H1 (cell line): ENCODE measurements at regions not wholly inside any gene's neighbourhood (a gene's known extent, or its start where the extent isn't known, plus 50 kb on each side); places are given as distances from the start of the nearest gene placed in this dataset.

Experiments used
- CTCF ChIA-PET: fragments of 300-600 bp; sonication (Branson Sonifier 250); formaldehyde crosslinking; loops from one replicate; lab custom pipeline; 2021; ENCODE audit not compliant: partially characterized antibody; lab: Charles Lee
- POLR2A ChIA-PET: fragments of 300-600 bp; sonication (Branson Sonifier 250); formaldehyde crosslinking; loops from one replicate; lab custom pipeline; 2021; ENCODE audit warnings: inconsistent platforms; ENCODE audit not compliant: partially characterized antibody; lab: Charles Lee
- DNase-seq, 2 experiments: peaks; one replicate each; pipeline versions ENCODE4 v3.0.0 to v3.0.0-alpha.2; 2010 to 2022; ENCODE audit warnings: low spot score in 2 of 2, low read depth in 1 of 2, mixed read lengths in 1 of 2
- FAIRE-seq: peaks from 2 replicates; lab custom pipeline; 2011; peaks lifted over from hg19 to GRCh38; lab: Jason Lieb, UNC
- H2AFZ ChIP-seq: 2 replicates; pipeline ENCODE4 v1.8.1; 2012; ENCODE audit warnings: low read length, inconsistent platforms
- H2AK5ac ChIP-seq: 2 replicates; pipeline ENCODE4 v1.6.1; 2013; ENCODE audit warnings: low read depth, low read length
- H2BK120ac ChIP-seq: replicated peaks from 2 replicates; pipeline ENCODE3; 2013; ENCODE audit warnings: low read depth, low read length, inconsistent platforms
- H2BK12ac ChIP-seq: 2 replicates; pipeline ENCODE4 v1.6.1; 2013; ENCODE audit warnings: low read depth, low read length
- H2BK15ac ChIP-seq: 2 replicates; pipeline ENCODE4 v1.6.1; 2013; ENCODE audit warnings: low read length
- H2BK20ac ChIP-seq: 2 replicates; pipeline ENCODE4 v1.6.1; 2013; ENCODE audit warnings: low read length
- H2BK5ac ChIP-seq: 2 replicates; pipeline ENCODE4 v1.6.1; 2013; ENCODE audit warnings: low read depth, low read length
- H3K14ac ChIP-seq: 2 replicates; pipeline ENCODE4 v1.6.1; 2013; ENCODE audit warnings: inconsistent platforms; ENCODE audit not compliant: insufficient read length
- H3K18ac ChIP-seq: 2 replicates; pipeline ENCODE4 v1.6.1; 2013; ENCODE audit warnings: low read length; ENCODE audit errors: extremely low read depth
- H3K23ac ChIP-seq: 2 replicates; pipeline ENCODE4 v1.6.1; 2013; ENCODE audit warnings: inconsistent platforms; ENCODE audit not compliant: insufficient read length
- H3K23me2 ChIP-seq: 2 replicates; pipeline ENCODE4 v1.6.1; 2013; ENCODE audit warnings: low read depth, low read length
- H3K27ac ChIP-seq: 2 replicates; pipeline ENCODE4 v1.6.1; 2011; ENCODE audit warnings: low read depth, low read length, inconsistent platforms
- H3K27me3 ChIP-seq, 4 experiments: replicated peaks in 1 of 4; 1 replicate in 1 of 4; 2 replicates in 3 of 4; pipeline versions ENCODE4 v1.6.1 to v1.8.1; 2011 to 2013; ENCODE audit warnings: low read length in 3 of 4, mild to moderate bottlenecking in 3 of 4, inconsistent platforms in 2 of 4, mixed read lengths in 2 of 4, moderate library complexity in 1 of 4; ENCODE audit not compliant: control insufficient read depth in 3 of 4, insufficient read depth in 3 of 4; ENCODE audit errors: extremely low read depth in 1 of 4
- H3K36me3 ChIP-seq, 4 experiments: 2 replicates each; pipeline versions ENCODE4 v1.6.1 to v1.8.1; 2011 to 2013; ENCODE audit warnings: mild to moderate bottlenecking in 4 of 4, low read length in 3 of 4, moderate library complexity in 2 of 4, control low read depth in 1 of 4, inconsistent platforms in 1 of 4; ENCODE audit not compliant: insufficient read depth in 4 of 4, control insufficient read depth in 2 of 4
- H3K4ac ChIP-seq: replicated peaks from 2 replicates; pipeline ENCODE3; 2013; ENCODE audit warnings: low read length, low read depth, mixed read lengths, inconsistent platforms; ENCODE audit not compliant: insufficient read length
- H3K4me1 ChIP-seq, 4 experiments: replicated peaks in 1 of 4; 1 replicate in 1 of 4; 2 replicates in 3 of 4; pipeline versions ENCODE4 v1.6.1 to v1.8.1; 2011 to 2013; ENCODE audit warnings: low read length in 3 of 4, inconsistent platforms in 2 of 4, mixed read lengths in 1 of 4; ENCODE audit not compliant: insufficient read depth in 4 of 4, control insufficient read depth in 3 of 4
- H3K4me2 ChIP-seq, 2 experiments: 2 replicates each; pipeline versions ENCODE4 v1.6.1 to v1.8.1; 2011 to 2013; ENCODE audit warnings: low read depth in 2 of 2, low read length in 2 of 2, control low read depth in 1 of 2, inconsistent platforms in 1 of 2, mild to moderate bottlenecking in 1 of 2; ENCODE audit not compliant: insufficient read depth in 1 of 2
- H3K4me3 ChIP-seq, 4 experiments: fragments of 200-600, 300-600 bp in 1 of 4; sonication (generic), shearing (Covaris generic), sonication (Bioruptor Twin) in 1 of 4; 2 replicates each; pipeline versions ENCODE4 v1.5.1 to v1.8.1; 2011 to 2016; ENCODE audit warnings: low read length in 4 of 4, low read depth in 3 of 4, control low read depth in 2 of 4, inconsistent platforms in 2 of 4, mild to moderate bottlenecking in 2 of 4, mixed read lengths in 1 of 4, moderate library complexity in 1 of 4; ENCODE audit not compliant: insufficient read depth in 2 of 4; ENCODE audit errors: extremely low read depth in 1 of 4
- H3K56ac ChIP-seq: replicated peaks from 2 replicates; pipeline ENCODE3; 2013; ENCODE audit warnings: low read depth, mild to moderate bottlenecking, mixed read lengths, low read length, inconsistent platforms; ENCODE audit not compliant: insufficient read length
- H3K79me1 ChIP-seq: 2 replicates; pipeline ENCODE4 v1.6.1; 2013; ENCODE audit warnings: low read depth, low read length, control low read depth
- H3K79me2 ChIP-seq, 2 experiments: 2 replicates each; pipeline versions ENCODE4 v1.6.1 to v1.8.1; 2012 to 2013; ENCODE audit warnings: low read length in 2 of 2, mild to moderate bottlenecking in 2 of 2, inconsistent platforms in 1 of 2; ENCODE audit not compliant: insufficient read depth in 2 of 2, control insufficient read depth in 1 of 2
- H3K9ac ChIP-seq, 4 experiments: replicated peaks in 1 of 4; 1 replicate in 1 of 4; 2 replicates in 3 of 4; pipeline versions ENCODE4 v1.6.1 to v1.8.1; 2011 to 2013; ENCODE audit warnings: low read depth in 3 of 4, low read length in 3 of 4, control low read depth in 2 of 4, mild to moderate bottlenecking in 2 of 4, moderate library complexity in 2 of 4, inconsistent platforms in 1 of 4; ENCODE audit errors: extremely low read depth in 1 of 4
- H3K9me3 ChIP-seq, 2 experiments: 2 replicates each; pipeline versions ENCODE4 v1.6.1 to v1.8.1; 2012 to 2013; ENCODE audit warnings: mild to moderate bottlenecking in 2 of 2, moderate library complexity in 2 of 2, control low read depth in 1 of 2, inconsistent platforms in 1 of 2, low read depth in 1 of 2, low read length in 1 of 2, mixed read lengths in 1 of 2; ENCODE audit not compliant: insufficient read depth in 2 of 2
- H4K20me1 ChIP-seq, 2 experiments: replicated peaks in 1 of 2; 2 replicates each; pipeline versions ENCODE3 to v1.8.1; 2011 to 2013; ENCODE audit warnings: inconsistent platforms in 2 of 2, low read length in 2 of 2, mild to moderate bottlenecking in 1 of 2; ENCODE audit not compliant: insufficient read depth in 2 of 2, control insufficient read depth in 1 of 2
- H4K5ac ChIP-seq: 2 replicates; pipeline ENCODE4 v1.6.1; 2013; ENCODE audit warnings: low read length, low read depth, mixed read lengths, inconsistent platforms; ENCODE audit not compliant: insufficient read length
- H4K8ac ChIP-seq: 2 replicates; pipeline ENCODE4 v1.8.0; 2013; ENCODE audit warnings: mild to moderate bottlenecking, moderate library complexity, low read length, inconsistent platforms; ENCODE audit not compliant: insufficient read depth; ENCODE audit errors: extremely low read depth
- H4K91ac ChIP-seq: replicated peaks from 2 replicates; pipeline ENCODE3; 2013; ENCODE audit warnings: low read length, mixed read lengths, inconsistent platforms; ENCODE audit not compliant: insufficient read length
- MAFK ChIP-seq: IDR thresholded peaks from 2 replicates; pipeline ENCODE4 v1.6.1; 2012; ENCODE audit warnings: low read depth, mild to moderate bottlenecking, improper control_type of control experiment, low read length
- SAP30 ChIP-seq: fragments of 300-600 bp; sonication (generic); IDR thresholded peaks from 2 replicates; pipeline ENCODE4 v1.7.1; 2012; ENCODE audit warnings: low read length, moderate library complexity, mild to moderate bottlenecking, inconsistent platforms; ENCODE audit not compliant: insufficient read depth, insufficient replicate concordance
- WGBS, 2 experiments: shearing (Covaris generic) in 1 of 2; methylation state at CpG; one replicate each; pipeline versions ENCODE4 v1.1.6 to v1.1.7; 2013 to 2015; ENCODE audit warnings: low lambda C conversion rate in 2 of 2, mixed read lengths in 2 of 2, inconsistent platforms in 1 of 2, low coverage in 1 of 2, missing lambda C conversion rate in 1 of 2; ENCODE audit not compliant: insufficient replicate concordance in 2 of 2, insufficient coverage in 1 of 2, insufficient read length in 1 of 2; ENCODE audit errors: extremely low coverage in 1 of 2, missing lambda C conversion rate in 1 of 2; 5-methylcytosine and 5-hydroxymethylcytosine counted together

GRCh38 chr1:3956527-3957170 lies 56.6 kb upstream of the C1orf174 start:
- no peak overlapping the region for H2BK20ac ChIP-seq
- no peak overlapping the region for H2BK12ac ChIP-seq
- no peak overlapping the region for H4K91ac ChIP-seq
- H3K14ac ChIP-seq, result no peak overlapping the region
- FAIRE-seq (no peak), DNase-seq (no peak)
- no peaks in the 10 kb centered on the region for H3K23me2 ChIP-seq
- no peak overlapping the region for H4K5ac ChIP-seq
- no peak overlapping the region for H2AK5ac ChIP-seq
- no peak overlapping the region for H3K4me3 ChIP-seq
- no peak overlapping the region for H2BK120ac ChIP-seq
- H3K36me3 ChIP-seq, result no peaks in the 10 kb centered on the region
- H3K9me3 ChIP-seq, result no peaks in the 10 kb centered on the region
- no peak overlapping the region for H3K27ac ChIP-seq
- H3K4me1 ChIP-seq, result no peaks in the 10 kb centered on the region; a peak in 1 of 7 replicates
- no peaks in the 10 kb centered on the region for H4K20me1 ChIP-seq
- no peak overlapping the region for H3K18ac ChIP-seq
- H2AFZ ChIP-seq, result 0 out of 2 replicates have a peak overlapping the region, but pooled peaks have one; percentile 29
- TF ChIP-seq SAP30, result no peak
- TF ChIP-seq MAFK, result peak; percentile 29; the same call in 1 of the 2 replicates
- H3K9ac ChIP-seq, result no peak overlapping the region; a peak in 1 of 7 replicates
- H4K8ac ChIP-seq, result no peak overlapping the region
- H2BK5ac ChIP-seq, result no peak overlapping the region
- H3K56ac ChIP-seq, result no peak overlapping the region
- no peaks in the 10 kb centered on the region for H3K79me1 ChIP-seq
- CTCF ChIA-PET, result no interaction called here
- WGBS, 2 experiments, result 85% methylated on average over 14 of the region's 14 CpGs; no CpG with 5 or more reads in 1 of the 2 experiments
- POLR2A ChIA-PET, result no interaction called here
- no peak overlapping the region for H3K23ac ChIP-seq
- no peak overlapping the region for H3K4ac ChIP-seq
- H3K4me2 ChIP-seq, result no peak overlapping the region
- 0 out of 2 replicates have a peak overlapping the region, but pooled peaks have one; percentile 29 for H2BK15ac ChIP-seq
- no peaks in the 10 kb centered on the region for H3K79me2 ChIP-seq
- H3K27me3 ChIP-seq, result no peaks in the 10 kb centered on the region
